OCI-LY1 (cell line): ENCODE measurements at regions not wholly inside any gene's neighbourhood (a gene's known extent, or its start where the extent isn't known, plus 50 kb on each side); places are given as distances from the start of the nearest gene placed in this dataset.

Experiments used
- EZH2 ChIP-seq: fragments of 200-600 bp; sonication (generic), shearing (Covaris generic); IDR thresholded peaks from 2 replicates; pipeline ENCODE4 v1.8.0; 2017; ENCODE audit warnings: borderline replicate concordance, mixed run types, mild to moderate bottlenecking, antibody characterized with exemption, low read length, moderate library complexity, mixed read lengths
- TF ChIP-seq, protein P1 (sequence below): fragments of 200-600 bp; sonication (generic), shearing (Covaris generic); IDR thresholded peaks from 2 replicates; pipeline ENCODE4 v1.5.1; 2017; ENCODE audit warnings: mild to moderate bottlenecking, antibody characterized with exemption, low read length, moderate library complexity, mixed read lengths

DNA sequence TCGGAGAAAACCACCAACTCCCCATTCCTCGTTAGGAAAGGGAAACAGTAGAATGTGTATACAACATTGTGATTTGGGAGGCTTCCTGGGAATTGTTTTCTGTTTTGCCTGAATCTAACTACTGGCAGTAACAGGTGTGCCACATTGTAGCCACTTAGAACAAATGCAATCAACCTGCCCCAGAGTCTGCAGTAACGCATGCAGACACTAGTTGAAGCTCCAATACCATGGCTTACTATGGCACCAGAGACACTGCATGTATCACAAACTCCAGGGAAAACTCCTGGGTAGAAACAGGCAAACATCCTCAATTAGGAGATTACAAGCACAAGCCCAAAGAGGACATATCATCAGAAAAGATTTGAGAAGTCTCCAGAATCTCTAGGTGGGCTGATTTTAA, 154.2 kb upstream of the NEIL3 start:
- TF ChIP-seq EZH2: no peak
- TF ChIP-seq, protein P1, sequence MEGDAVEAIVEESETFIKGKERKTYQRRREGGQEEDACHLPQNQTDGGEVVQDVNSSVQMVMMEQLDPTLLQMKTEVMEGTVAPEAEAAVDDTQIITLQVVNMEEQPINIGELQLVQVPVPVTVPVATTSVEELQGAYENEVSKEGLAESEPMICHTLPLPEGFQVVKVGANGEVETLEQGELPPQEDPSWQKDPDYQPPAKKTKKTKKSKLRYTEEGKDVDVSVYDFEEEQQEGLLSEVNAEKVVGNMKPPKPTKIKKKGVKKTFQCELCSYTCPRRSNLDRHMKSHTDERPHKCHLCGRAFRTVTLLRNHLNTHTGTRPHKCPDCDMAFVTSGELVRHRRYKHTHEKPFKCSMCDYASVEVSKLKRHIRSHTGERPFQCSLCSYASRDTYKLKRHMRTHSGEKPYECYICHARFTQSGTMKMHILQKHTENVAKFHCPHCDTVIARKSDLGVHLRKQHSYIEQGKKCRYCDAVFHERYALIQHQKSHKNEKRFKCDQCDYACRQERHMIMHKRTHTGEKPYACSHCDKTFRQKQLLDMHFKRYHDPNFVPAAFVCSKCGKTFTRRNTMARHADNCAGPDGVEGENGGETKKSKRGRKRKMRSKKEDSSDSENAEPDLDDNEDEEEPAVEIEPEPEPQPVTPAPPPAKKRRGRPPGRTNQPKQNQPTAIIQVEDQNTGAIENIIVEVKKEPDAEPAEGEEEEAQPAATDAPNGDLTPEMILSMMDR: no peak
